ENCODE measurements at regions not wholly inside any gene's neighbourhood (a gene's known extent, or its start where the extent isn't known, plus 50 kb on each side); places are given as distances from the start of the nearest gene placed in this dataset.

- DNase-seq = no peak
Observed at GRCh38 chr1:87937831-87938395, 609.2 kb downstream of the LMO4 start.

GRCh38 chr1:87938631-87939030, 610.0 kb downstream of the LMO4 start:
- no peak for DNase-seq

GRCh38 chr1:87939444-87939843, 610.8 kb downstream of the LMO4 start:
- no peak for DNase-seq

- no peak for DNase-seq
Observed at GRCh38 chr1:87940421-87940820, 611.7 kb downstream of the LMO4 start.

GRCh38 chr1:87941337-87941946, 612.8 kb downstream of the LMO4 start:
- DNase-seq = no peak

- no peak for DNase-seq
Observed at GRCh38 chr1:87942165-87942564, 613.5 kb downstream of the LMO4 start.

GRCh38 chr1:87949711-87950110, 621.0 kb downstream of the LMO4 start:
- DNase-seq = no peak

GRCh38 chr1:87950369-87950768, 621.7 kb downstream of the LMO4 start:
- DNase-seq = no peak

GRCh38 chr1:87951409-87951808, 622.7 kb downstream of the LMO4 start:
- peak; percentile 42 for DNase-seq

- no peak for DNase-seq
Observed at GRCh38 chr1:87951852-87952251, 623.2 kb downstream of the LMO4 start.

GRCh38 chr1:87953121-87953520, 624.4 kb downstream of the LMO4 start:
- no peak for DNase-seq

GRCh38 chr1:87953732-87954344, 625.2 kb downstream of the LMO4 start:
- DNase-seq = peak; percentile 26

GRCh38 chr1:87955038-87955437, 626.4 kb downstream of the LMO4 start:
- DNase-seq = no peak

GRCh38 chr1:87956072-87956471, 627.4 kb downstream of the LMO4 start:
- no peak for DNase-seq

GRCh38 chr1:87956750-87957149, 628.1 kb downstream of the LMO4 start:
- no peak for DNase-seq

- no peak for DNase-seq
Observed at GRCh38 chr1:87957331-87957730, 628.7 kb downstream of the LMO4 start.

GRCh38 chr1:87958201-87958600, 629.5 kb downstream of the LMO4 start:
- DNase-seq = no peak

- no peak for DNase-seq
Observed at GRCh38 chr1:87958716-87959115, 630.0 kb downstream of the LMO4 start.

- DNase-seq = no peak
Observed at GRCh38 chr1:87959236-87959635, 630.6 kb downstream of the LMO4 start.

GRCh38 chr1:87961992-87962391, 633.3 kb downstream of the LMO4 start:
- DNase-seq = no peak

- DNase-seq = no peak
Observed at GRCh38 chr1:87963556-87963955, 634.9 kb downstream of the LMO4 start.

- DNase-seq = no peak
Observed at GRCh38 chr1:87965193-87965592, 636.5 kb downstream of the LMO4 start.

- no peak for DNase-seq
Observed at GRCh38 chr1:87968197-87968955, 639.7 kb downstream of the LMO4 start.

GRCh38 chr1:87969040-87969439, 640.4 kb downstream of the LMO4 start:
- DNase-seq = no peak

Measured in NCI-H1048 (cell line).